Umbilical cord (tissue), 1 donor: ENCODE measurements at regions not wholly inside any gene's neighbourhood (a gene's known extent, or its start where the extent isn't known, plus 50 kb on each side); places are given as distances from the start of the nearest gene placed in this dataset.

Experiments
- DNase-seq: peaks from one replicate; pipeline ENCODE4 v3.0.0-alpha.2; 2015; ENCODE audit warnings: low spot score

DNA sequence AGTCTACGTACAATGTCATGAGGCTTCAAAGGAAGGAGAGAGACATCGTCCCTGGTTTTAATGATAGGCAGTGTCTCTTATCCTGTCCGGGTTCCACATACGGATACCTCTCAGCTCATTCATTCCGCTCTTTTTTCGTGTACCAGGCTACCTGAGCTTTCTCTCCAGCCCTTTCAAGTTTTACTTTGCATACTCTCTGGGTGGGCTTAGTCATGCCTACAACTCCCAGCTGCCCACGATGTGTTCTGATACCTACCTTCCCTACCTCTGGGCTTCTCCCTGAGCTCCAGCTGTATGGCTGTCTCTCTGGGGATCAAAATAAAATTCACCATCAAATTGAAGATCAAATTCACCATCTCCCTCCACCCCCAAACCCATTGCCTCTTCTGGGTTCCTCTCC is 354.0 kb upstream of the EEF2KMT start:
- DNase-seq = no peak

DNA sequence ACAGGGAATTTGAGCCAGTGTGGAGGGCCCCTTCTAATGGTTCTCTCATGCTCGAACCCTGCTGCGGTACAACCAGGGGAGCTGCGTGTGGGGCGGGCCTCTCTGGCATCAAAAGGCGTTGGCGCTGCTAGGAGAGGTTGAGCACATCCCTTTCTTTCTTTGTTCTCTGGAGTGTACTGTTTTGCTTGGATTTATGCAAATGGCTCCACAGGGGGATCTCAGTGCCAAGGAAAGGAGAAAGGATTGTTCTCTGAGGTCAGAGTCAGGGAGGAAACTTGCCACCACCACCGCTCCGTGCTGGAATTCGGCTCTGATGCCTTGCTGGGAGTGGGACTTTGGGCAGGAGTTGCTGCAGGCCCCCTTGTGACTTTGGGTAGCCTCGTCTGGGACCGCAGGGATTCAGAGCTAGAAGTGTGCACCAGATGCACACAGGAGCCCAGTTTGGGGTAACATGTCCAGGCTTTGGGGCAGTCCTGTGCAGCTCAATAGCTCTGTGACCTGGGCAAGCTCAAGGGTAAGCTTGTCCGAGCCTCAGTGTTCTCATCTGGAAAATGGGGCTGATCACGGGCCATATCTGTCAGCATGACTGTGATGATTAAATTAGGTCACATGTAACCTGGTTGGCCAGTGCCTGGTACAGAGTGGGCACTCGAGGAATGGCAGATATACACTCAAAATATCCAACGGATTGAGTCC is 353.0 kb upstream of the EEF2KMT start:
- DNase-seq = no peak

DNA sequence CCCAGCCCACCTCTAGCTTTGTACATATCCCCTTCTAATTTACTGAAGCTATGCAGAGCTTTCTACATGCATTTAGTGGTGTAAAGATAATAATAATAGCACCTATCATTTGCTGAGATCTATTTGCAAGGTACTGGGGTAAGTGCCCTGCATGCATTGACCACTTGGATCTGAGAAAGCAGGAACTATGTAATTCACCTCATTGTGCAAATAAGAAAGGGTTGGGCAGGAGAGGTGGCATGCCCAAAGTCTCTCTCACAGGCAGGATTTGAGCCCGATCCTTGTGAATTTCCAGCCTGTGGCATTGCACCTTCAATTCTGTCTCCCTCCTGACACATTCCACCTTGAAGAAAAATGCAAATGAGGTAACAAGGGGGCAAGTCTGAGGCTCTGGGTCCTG is 352.3 kb upstream of the EEF2KMT start:
- DNase-seq = no peak

DNA sequence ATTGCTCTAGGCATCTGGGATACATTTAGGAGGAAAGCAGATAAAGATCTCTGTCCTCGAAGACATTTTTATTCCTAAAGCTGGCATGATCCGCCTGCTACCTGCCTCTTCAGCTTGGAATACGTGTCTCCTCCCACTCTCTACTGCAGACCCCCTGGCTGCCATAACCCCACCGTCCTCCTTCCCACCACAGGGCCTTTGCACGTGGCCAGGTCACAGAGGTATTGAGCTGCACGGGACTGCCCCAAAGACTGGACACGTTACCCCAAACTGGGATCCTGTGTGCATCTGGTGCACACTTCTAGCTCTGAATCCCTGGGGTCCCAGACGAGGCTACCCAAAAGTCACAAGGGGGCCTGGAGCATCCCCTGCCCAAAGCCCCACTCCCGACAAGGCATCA is 351.2 kb upstream of the EEF2KMT start:
- DNase-seq = no peak

DNA sequence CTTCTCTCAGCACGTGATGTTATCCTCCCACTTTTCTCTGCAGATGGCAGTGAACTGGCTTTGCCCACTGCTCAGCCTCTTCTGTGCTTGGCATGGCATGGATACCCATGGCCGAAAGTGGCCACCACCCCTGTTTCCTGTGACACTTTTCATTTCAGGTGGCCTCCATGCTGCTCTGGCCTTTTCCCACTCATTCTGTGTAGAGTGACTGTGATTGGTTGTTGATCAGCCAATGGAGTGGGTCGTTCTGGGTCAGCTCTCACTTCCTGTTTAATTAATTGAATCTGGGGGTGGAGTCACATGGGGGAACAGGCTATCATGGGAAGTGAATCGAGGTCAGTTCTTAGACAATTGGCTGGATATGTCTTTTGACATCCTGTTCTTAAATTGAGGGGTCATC is 350.1 kb upstream of the EEF2KMT start:
- DNase-seq = no peak

DNA sequence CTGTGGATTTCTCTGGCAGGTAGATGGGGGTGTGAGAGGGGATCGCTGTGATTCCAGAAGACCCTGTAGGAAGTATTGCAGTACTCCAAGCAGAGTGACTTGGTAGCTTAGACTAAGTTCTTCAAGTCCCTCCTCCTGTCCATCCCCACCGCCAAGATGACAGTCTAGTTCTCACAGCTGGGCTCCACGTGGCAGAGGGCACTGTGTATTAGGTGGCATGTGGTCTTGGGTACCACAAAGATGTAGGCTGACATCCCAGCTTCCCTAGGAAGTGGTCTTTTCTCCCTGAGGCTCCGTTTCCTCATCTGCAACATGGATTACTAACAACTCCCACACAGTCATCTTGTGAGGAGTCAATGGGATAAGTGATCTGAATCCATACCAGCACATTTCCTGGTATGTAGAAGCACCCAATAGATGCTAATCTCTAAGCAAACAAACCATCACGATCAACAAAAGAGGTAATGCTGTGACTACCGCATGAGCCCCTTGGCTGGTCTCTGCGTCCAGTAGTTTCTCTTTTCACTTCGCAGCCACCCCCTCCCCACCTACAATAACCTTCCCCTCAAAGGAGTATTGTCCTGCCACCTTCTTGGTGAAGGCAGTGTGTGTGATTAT is 349.1 kb upstream of the EEF2KMT start:
- no peak for DNase-seq

DNA sequence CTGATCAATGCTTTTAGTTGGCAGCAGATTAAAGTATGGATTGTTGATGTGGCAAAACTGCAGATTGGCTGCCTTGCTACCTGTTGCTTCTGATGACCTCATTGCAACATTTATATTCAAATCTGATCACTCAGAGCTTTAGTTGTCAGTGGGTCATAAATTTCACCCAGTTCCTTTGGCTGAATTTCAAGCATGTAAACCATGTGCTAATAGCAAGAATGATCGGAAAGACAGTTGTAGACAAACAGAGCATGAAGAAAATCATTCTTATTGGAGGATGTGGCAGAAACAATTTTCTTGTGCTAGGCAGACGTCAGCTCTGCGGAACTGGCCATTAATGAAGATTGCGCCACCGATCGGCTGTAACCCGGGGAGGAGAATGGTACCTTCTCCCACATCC is 346.6 kb upstream of the EEF2KMT start:
- DNase-seq = no peak

DNA sequence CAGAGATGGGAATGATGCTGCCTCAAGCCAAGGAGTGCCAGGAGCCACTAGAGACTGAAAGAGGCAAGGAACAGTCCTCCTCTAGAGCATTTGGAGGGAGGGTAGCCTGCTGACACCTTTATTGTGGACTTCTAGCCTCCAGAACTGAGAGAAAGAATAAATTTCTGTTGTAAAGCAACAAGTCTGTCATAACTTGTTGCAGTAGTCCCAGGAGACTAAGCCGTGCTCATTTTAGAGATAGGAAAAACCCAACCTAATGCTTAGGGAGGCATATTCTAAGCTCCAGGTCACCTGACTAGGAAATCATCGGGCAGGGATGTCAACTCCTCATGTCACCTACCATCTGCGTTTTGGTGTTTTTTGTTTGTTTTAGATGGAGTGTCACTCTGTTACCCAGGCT is 345.4 kb upstream of the EEF2KMT start:
- DNase-seq = no peak

DNA sequence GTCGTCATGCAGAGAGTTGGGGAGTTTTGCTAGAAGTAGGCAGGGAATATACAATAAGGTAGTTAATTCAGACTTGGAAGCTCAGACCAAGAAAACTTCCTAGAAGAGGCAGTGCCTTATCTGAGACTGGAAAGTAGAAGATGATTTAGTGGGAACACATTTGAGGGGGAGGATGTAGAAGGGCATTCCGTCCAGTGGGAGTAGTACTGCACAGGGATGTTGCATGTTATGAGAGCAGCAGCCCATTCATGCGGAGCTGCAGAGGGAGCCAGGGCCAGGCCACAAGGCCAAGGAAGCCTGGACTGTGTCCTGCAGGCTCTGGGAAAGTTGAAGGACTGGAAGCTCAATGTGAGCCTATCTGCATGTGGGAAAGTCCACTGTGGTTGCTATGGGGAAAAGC is 344.5 kb upstream of the EEF2KMT start:
- DNase-seq = no peak

DNA sequence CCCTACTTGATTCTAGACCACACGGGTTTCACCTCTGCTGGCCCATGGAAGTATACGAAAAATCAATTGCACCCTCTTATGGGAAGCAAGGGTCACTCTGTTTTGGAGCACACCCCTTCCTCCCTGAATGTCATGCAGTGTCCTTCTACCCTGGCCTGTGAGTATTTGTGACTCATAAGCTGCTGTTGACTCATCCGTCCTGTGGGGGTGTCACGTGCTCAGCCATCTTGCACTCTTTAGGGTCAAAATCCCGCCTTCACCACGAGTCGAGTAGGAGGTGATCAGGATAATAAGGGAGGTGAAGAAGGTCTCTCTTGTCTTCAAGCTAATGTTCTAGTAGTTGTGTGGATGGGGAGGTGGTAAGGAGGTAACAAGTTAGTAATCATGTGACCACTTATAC is 341.0 kb upstream of the EEF2KMT start:
- no peak for DNase-seq

DNA sequence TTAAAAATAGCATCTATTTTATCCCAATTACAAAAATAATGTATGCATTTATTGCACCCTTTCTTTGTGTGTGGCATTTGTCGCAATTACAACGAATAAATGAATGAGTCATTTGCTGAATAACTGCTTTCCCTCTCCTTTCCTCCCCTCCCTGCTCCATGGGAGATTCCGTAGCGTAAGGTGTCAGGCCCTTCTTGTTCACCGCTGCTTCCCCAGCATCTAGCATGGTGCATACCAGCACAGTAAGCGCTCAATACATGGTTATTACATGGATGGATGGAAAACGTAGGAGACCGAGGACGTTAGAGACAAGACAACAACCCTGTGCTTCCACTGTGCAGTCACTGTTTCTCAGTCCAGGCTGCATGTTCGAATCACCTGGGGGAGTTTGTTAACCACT is 336.0 kb upstream of the EEF2KMT start:
- DNase-seq = no peak

DNA sequence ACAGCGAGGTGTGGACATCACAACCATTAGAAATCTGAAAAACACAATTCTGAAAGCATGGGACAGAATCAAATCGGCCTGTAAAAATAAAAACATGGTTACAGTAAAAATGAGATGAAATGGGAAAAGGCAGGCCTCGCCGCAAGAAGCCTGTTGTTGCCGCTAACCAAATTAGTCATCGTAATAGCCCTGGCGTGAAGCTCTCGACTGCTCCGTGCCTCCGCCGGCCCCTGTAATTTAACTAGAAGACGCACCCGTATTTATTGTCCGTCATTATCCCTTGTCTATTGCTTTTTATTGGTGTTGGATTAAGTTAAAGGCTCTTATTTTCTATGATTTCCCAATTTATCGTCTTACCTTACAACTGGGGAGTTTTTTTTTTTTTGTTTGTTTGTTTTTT is 334.6 kb upstream of the EEF2KMT start:
- no peak for DNase-seq

DNA sequence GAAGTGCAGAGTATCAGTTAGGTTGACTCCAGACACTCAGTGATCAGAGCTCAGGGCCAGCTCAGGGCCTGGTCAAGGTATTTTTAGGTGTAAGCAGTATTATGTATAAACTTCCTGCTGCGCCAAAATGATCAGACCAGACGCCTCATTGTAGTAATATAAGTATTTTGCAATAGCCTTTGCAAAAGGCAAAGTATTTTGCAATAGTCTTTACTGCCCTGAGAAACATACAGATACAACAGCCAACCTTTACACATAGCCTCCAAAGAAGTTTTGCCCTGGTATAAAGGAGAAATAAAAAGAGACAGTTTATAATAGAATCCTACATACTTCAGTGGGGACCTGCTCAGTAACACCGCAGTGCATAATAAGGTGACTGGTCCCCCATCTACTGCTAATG is 333.0 kb upstream of the EEF2KMT start:
- DNase-seq = no peak

DNA sequence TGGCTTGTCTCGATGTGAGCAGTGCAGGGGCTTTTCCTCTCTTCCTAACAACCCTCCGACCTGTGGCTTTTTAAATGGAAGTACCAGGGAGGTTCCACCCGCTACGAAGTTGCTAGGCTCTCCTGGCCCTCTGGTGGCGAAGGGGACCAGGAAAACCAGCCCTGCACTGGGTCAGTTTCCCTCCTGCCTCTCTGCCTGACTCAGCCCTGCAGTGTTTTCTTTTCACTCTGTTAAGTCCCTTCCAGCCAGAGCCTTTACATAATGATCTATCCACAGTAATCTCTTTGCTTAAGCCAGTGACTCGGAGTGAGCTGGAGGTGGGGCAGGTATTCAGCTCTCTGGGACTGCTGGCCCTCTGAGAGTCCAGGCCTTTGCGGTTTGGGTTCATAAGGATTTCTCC is 331.3 kb upstream of the EEF2KMT start:
- peak; percentile 3 for DNase-seq

DNA sequence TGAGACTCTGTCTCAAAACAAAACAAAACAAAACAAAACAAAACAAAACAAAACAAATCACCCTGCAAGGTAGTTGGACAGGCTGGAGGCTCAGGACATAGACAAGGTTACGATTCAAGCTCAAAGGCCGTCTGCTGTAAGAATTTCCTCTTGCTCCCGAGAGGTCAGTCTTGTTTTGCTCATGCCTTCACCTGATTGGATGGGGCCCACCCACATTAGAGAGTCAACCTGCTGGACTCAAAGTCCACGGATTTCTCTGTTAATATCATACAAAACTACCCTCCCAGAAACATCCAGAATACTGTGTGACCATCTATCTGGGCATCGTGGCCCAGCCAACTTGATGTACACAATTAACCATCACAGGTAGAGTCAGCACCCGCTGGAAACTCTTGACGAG is 330.0 kb upstream of the EEF2KMT start:
- DNase-seq = no peak

DNA sequence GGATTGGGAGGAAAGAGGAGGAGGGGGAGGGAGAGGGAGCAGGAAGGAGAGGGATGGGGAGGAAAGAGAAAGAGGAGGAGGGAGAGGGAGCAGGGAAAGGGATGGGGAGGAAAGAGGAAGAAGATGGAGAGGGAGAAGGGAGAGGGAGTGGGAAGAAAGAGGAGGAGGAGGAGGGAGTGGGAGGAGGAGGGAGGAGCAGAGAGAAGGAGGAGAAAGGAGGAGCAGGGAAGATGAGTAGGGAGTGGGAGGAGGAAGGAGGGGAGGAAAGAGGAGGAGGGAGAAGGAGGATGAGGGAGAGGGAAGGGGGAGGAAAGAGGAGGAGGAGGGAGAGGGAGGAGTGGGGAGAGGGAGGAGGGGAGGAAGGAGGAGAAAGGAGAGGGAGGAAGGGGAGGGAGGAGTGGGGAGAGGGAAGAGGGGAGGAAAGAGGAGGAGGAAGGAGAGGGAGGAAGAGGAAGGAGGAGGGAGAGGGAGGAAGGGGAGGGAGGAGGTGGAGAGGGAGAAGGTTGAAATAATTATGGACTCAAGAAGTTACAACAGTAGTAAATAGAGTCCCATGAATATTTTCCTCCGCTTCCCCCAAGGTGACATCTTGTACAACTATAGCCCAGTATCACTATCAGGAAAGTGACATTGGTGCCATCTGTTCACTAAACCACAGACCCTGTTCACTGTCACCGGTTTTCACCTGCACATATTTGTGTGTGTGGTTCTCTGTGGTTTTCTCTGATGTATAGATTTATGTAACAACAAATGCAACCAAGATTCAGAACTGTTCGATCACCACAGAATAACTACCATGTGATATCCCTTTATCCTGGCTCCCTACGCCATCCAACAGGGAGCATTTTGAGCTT is 325.3 kb upstream of the EEF2KMT start:
- DNase-seq = no peak

DNA sequence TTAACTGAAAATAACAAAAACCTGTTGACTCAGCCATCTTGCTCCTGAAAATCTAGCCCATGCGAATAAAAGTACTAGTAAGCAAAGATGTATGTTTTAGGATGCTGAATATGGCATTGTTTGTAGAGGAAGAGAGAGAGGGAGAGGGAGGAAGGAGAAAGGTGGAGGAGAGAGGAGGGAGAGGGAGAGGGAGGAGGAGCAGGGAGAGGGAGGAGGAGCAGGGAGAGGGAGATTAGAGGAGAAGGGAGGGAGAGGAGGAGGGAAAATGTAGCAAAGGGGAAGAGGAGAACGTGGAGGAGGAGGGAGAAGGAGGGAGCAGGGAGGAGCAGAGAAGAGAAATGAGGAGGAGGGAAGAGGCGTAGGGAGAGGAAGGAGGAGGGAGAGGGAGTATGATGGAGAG is 324.5 kb upstream of the EEF2KMT start:
- no peak for DNase-seq

DNA sequence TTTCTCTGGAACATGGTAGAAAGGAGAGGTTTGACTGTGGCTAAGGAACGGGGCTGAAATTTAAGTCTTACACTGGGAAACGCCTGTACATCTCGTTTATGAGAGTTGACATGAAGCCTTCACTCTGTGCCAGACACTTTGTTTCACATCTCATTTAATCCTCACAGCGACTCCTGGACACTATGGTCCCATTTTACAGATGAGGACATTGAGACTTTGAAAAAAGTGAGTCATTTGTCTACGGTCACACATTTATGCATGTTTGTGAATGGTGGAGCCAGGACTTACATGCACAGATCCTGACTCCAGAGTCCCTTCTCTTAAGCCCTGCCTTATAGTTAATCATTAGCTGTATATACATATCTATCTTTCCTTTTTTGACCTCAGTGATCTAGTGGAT is 318.4 kb upstream of the EEF2KMT start:
- DNase-seq = no peak

DNA sequence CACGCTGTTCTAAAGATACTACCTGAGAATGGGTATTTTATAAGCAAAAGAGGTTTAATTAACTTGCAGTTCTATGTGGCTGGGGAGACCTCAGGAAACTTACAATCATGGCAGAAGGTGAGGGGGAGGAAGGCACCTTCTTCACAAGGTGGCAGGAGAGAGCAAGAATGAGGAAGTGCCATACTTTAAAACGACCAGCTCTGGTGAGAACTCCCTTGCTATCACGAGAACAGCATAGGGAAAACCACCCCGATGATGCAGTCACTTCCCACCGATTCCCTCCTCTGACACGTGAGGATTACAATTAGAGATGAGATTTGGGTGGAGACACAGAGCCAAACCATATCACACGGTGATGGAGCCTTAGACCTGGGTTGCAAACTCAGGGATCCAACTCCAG is 317.5 kb upstream of the EEF2KMT start:
- DNase-seq = no peak

DNA sequence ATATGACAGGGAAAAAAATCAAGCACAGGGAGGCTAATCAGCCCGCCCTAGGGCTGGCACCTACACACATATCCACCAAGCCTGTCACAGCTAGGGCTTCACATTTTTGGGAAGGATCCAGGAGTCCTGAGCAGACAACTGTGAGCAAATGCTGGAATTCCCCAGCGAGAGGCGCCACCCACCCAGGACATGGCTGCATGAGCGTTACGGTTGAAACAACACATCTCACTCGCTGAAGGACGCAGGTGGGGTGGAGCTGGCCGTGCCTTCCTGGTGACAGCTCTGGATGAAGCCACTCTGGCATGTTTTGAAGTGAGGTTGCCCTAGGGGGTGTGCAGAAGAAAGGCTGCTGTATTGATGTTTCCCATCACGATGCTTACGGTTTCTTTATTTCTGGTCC is 315.1 kb upstream of the EEF2KMT start:
- DNase-seq = no peak

DNA sequence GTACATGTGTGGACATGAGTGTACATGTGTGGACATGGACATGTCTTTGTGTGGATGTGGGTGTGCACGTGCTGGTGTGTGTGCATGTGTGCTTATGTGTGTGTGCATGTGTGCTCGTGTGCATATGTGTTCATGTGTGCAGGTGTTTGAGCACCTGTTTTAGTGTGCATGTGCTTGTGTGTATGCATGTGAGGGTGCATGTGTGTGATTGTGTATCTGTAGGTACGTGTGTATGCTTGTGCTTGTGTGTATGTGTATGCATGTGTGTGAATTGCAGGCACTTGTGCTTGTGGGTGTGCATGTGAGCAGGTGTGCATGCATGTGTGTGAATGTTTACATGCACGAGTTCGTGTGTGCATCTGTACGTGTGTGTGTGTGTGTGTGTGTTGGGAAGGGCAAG is 300.6 kb upstream of the EEF2KMT start:
- DNase-seq = no peak

DNA sequence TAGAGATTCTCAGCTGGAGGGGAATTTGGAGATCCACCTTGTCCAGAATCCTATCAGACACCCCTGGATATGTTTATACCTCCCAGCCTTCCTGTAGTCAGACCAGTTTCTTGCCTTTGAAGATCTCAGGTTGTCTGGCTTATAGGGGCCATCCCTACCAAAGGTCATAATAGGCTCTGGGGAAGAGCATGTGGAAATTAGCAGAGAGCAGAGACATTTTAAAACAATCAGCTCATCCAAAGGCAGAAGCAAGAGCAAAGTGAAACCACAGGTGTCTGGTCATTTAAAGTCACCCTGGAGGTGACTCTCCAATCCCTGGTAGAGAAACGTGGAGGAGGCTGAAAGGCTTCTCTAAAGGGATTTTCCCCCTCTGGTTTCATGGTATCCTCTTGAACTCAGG is 299.3 kb upstream of the EEF2KMT start:
- no peak for DNase-seq

DNA sequence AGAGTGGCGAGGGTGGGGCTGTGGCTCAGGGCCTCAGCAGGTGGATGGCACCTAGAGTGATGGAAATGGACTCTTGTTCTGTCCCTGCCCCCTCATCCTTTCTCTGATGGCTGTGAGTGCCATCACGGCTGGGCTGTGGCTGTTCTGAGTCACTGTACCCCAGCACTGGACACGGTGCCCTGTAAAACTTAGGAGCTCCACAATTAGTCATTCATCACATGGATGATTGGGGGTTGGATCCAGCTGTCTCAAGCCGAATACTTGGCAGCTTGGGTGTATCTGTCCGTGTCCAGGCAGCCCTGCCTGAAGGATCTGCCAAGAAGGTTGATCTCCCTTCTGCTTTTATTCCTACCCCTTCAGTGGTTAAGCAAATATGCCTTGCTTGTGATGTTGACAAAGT is 295.5 kb upstream of the EEF2KMT start:
- no peak for DNase-seq
